ENCODE measurements at regions not wholly inside any gene's neighbourhood (a gene's known extent, or its start where the extent isn't known, plus 50 kb on each side); places are given as distances from the start of the nearest gene placed in this dataset.

DNA sequence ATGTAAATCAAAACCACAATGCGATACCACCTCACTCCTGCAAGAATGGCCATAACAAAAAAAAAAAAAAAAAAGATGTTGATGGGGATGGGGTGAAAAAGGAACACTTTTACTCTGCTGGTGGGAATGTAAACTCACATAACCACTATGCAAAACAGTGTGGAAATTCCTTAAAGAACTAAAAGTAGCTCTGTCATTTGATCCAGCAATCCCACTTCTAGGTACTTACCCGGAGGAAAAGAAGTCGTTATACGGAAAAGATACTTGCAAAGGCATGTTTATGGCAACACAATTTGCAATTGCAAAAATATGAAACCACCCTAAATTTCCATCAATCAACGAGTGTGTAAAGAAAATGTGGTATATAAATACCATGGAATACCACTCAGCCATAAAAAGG lies 205.0 kb downstream of the TENT4A start:
- H3K27me3 ChIP-seq (ENCODE audit: insufficient read depth, low read length): no peaks in the 10 kb centered on the region
- H3K36me3 Mint-ChIP-seq: no peaks in the 10 kb centered on the region
- H3K9me3 Mint-ChIP-seq: peaks cover 0 to 3% (median 0%) of the 10 kb centered on the region in 8 donors
- no peak overlapping the region for H3K27ac Mint-ChIP-seq
- no peaks in the 10 kb centered on the region for H3K9me3 ChIP-seq (ENCODE audit: control insufficient read depth in 1 of 2, low read length in 2 of 2)
- DNase-seq: no peak
- H3K27me3 Mint-ChIP-seq: peaks cover 0 to 6% of the 10 kb centered on the region in 2 donors
- ChIA-PET CTCF (ENCODE audit: partially characterized antibody) (no interaction called here), POLR2A (ENCODE audit: partially characterized antibody) (no interaction called here)
- H3K4me1 ChIP-seq (ENCODE audit: insufficient read depth, low read length): no peaks in the 10 kb centered on the region
- H3K4me1 Mint-ChIP-seq: no peaks in the 10 kb centered on the region
- H3K4me3 ChIP-seq (ENCODE audit: low read length in 2 of 2): no peak overlapping the region
- H3K4me3 Mint-ChIP-seq: no peak overlapping the region
- H3K36me3 ChIP-seq (ENCODE audit: insufficient read depth, low read length): no peaks in the 10 kb centered on the region
- no peak overlapping the region for H3K27ac ChIP-seq (ENCODE audit: low read depth, low read length)
- intact Hi-C loops (cut with micrococcal nuclease): no loop called here

DNA sequence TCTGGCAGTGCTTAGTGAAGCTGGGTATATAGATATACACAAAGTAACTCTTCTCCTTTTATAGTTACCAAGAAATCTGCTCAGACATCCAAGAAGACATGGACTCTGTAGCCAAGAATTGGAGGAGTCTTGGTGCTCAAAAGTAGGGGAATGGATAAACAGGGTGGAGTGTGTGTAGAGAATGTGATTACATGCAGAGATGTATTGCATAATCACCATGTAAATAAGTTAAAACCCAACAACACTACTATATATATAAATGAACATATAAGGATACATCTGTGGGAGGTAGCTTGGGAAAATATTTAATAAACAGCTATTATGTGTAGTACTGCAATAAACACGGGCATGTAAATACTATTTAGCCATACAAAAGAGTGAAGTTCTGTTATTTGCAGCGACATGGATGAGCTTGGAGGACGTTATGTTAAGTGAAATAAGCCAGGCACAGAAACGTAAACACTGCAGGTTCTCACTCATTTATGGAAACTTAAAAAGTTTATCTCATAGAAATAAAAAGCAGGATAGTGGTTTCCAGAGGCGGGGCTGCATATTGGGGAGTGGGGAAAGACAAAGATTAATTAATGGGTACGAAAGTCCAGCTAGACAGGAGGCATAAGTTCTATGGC lies 207.5 kb downstream of the TENT4A start:
- H3K9me3 ChIP-seq (ENCODE audit: control insufficient read depth in 1 of 2, low read length in 2 of 2): no peaks in the 10 kb centered on the region
- H3K27ac Mint-ChIP-seq: no peak overlapping the region
- H3K36me3 Mint-ChIP-seq: no peaks in the 10 kb centered on the region
- H3K4me1 Mint-ChIP-seq: peaks cover 0 to 2% (median 0%) of the 10 kb centered on the region in 4 donors
- H3K9me3 Mint-ChIP-seq: peaks cover 0 to 3% (median 0%) of the 10 kb centered on the region in 8 donors
- POLR2A ChIA-PET (ENCODE audit: partially characterized antibody): no interaction called here
- no peaks in the 10 kb centered on the region for H3K36me3 ChIP-seq (ENCODE audit: insufficient read depth, low read length)
- H3K4me3 Mint-ChIP-seq: no peak overlapping the region
- no peaks in the 10 kb centered on the region for H3K27me3 ChIP-seq (ENCODE audit: insufficient read depth, low read length)
- no peaks in the 10 kb centered on the region for H3K4me1 ChIP-seq (ENCODE audit: insufficient read depth, low read length)
- CTCF ChIA-PET (ENCODE audit: partially characterized antibody): no interaction called here
- H3K27me3 Mint-ChIP-seq: peaks cover 0 to 3% of the 10 kb centered on the region in 2 donors
- no peak for DNase-seq
- no peak overlapping the region for H3K4me3 ChIP-seq (ENCODE audit: low read length in 2 of 2)
- H3K27ac ChIP-seq (ENCODE audit: low read depth, low read length): no peak overlapping the region
- intact Hi-C loops (cut with micrococcal nuclease): no loop called here

DNA sequence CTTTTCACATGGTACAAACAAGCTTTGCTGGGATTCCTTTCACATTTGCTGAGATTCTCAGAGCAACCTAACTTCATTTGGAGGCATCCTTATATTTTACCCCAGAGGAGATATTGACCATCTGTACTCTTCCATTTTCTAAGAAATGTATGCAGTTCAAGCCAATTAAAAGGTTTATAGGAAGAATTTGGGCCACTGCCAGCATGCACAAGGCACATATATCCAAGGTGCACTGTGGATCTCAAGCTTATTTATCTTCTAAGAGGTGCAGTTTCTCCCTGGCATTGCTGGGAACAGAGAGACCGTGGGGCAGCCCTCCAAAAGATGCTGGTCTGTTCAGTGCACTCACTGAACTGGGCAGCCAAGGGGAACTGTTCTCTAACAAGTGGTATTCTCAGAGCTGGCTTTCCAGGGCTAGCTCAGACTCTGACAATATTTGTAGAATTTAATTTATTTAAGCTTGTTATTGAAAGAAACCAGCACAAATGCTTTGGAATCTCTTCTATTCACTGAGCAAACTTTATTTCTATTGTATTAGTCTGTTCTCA lies 213.3 kb downstream of the TENT4A start:
- Mint-ChIP-seq H3K27me3 (peaks cover 1 to 2% of the 10 kb centered on the region in 2 donors), H3K9me3 (peaks cover 0 to 3% (median 0%) of the 10 kb centered on the region in 8 donors), H3K4me1 (peaks cover 0 to 2% (median 0%) of the 10 kb centered on the region in 4 donors), H3K27ac (no peak overlapping the region), H3K36me3 (no peaks in the 10 kb centered on the region), H3K4me3 (no peak overlapping the region)
- ChIA-PET POLR2A (ENCODE audit: partially characterized antibody) (no interaction called here), CTCF (ENCODE audit: partially characterized antibody) (no interaction called here)
- Histone ChIP-seq H3K4me3 (ENCODE audit: low read length in 2 of 2) (no peak overlapping the region), H3K36me3 (ENCODE audit: insufficient read depth, low read length) (no peaks in the 10 kb centered on the region), H3K27me3 (ENCODE audit: insufficient read depth, low read length) (no peaks in the 10 kb centered on the region), H3K4me1 (ENCODE audit: insufficient read depth, low read length) (no peaks in the 10 kb centered on the region), H3K9me3 (ENCODE audit: control insufficient read depth in 1 of 2, low read length in 2 of 2) (no peaks in the 10 kb centered on the region), H3K27ac (ENCODE audit: low read depth, low read length) (no peak overlapping the region)
- intact Hi-C loops (cut with micrococcal nuclease): no loop called here
- DNase-seq: no peak

DNA sequence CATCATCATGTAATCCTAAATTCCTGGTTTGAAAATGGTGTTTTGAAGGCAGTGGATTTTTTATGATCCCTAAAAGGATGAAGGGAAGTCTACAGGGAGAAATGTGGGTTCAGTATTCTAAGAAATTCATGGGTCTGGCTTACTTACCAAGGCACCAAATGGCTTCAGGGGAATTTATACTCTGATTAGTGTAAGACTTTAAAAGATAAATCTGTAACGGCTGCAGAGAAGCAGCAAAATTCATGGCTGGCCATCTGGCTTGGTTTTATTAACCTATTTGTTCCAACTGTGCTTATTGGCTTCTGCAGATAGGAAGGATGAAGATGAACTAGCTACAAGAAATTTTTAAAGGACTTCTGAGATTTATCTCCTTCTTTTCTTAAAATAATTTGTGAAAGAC lies 222.8 kb downstream of the TENT4A start:
- no peak overlapping the region for H3K27ac Mint-ChIP-seq
- no peak overlapping the region for H3K4me3 Mint-ChIP-seq
- CTCF ChIA-PET (ENCODE audit: partially characterized antibody): no interaction called here
- intact Hi-C loops (cut with micrococcal nuclease): no loop called here
- no peaks in the 10 kb centered on the region for H3K27me3 ChIP-seq (ENCODE audit: insufficient read depth, low read length)
- H3K27ac ChIP-seq (ENCODE audit: low read depth, low read length): no peak overlapping the region
- peaks cover 0 to 2% (median 0%) of the 10 kb centered on the region in 8 donors for H3K9me3 Mint-ChIP-seq
- POLR2A ChIA-PET (ENCODE audit: partially characterized antibody): no interaction called here
- no peak overlapping the region for H3K4me3 ChIP-seq (ENCODE audit: low read length in 2 of 2)
- H3K4me1 ChIP-seq (ENCODE audit: insufficient read depth, low read length): no peaks in the 10 kb centered on the region
- H3K9me3 ChIP-seq (ENCODE audit: control insufficient read depth in 1 of 2, low read length in 2 of 2): no peaks in the 10 kb centered on the region
- DNase-seq: no peak
- H3K36me3 ChIP-seq (ENCODE audit: insufficient read depth, low read length): no peaks in the 10 kb centered on the region
- no peaks in the 10 kb centered on the region for H3K36me3 Mint-ChIP-seq
- no peaks in the 10 kb centered on the region for H3K4me1 Mint-ChIP-seq
- H3K27me3 Mint-ChIP-seq: peaks cover 7 to 13% of the 10 kb centered on the region in 2 donors

DNA sequence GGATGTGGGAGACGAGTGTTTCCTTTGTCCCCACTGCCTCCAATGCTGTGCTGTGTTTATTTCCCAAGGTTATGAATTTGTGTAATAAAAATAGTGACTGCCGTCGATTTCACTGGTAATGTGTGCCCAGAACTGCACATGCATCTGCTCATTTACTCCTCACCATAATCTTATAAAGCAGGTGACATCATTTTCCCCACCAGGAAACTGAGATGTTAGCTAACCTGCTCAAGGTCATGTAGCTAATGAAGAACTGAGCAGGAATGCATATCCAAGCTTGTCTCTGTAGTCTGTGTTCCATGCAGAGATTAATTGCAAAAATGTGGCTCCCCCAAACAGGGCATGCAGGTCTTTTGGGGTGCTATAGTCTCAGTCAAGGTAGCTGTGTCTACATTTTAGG lies 224.4 kb downstream of the TENT4A start:
- H3K9me3 ChIP-seq (ENCODE audit: control insufficient read depth in 1 of 2, low read length in 2 of 2): no peaks in the 10 kb centered on the region
- H3K4me1 ChIP-seq (ENCODE audit: insufficient read depth, low read length): no peaks in the 10 kb centered on the region
- no peak overlapping the region for H3K27ac ChIP-seq (ENCODE audit: low read depth, low read length)
- ChIA-PET CTCF (ENCODE audit: partially characterized antibody) (no interaction called here), POLR2A (ENCODE audit: partially characterized antibody) (no interaction called here)
- Mint-ChIP-seq H3K9me3 (peaks cover 0 to 2% (median 0%) of the 10 kb centered on the region in 8 donors), H3K27me3 (peaks cover 7 to 13% of the 10 kb centered on the region in 2 donors), H3K4me3 (no peak overlapping the region), H3K36me3 (no peaks in the 10 kb centered on the region), H3K27ac (no peak overlapping the region), H3K4me1 (no peaks in the 10 kb centered on the region)
- intact Hi-C loops (cut with micrococcal nuclease): no loop called here
- no peak for DNase-seq
- H3K27me3 ChIP-seq (ENCODE audit: insufficient read depth, low read length): no peaks in the 10 kb centered on the region
- H3K4me3 ChIP-seq (ENCODE audit: low read length in 2 of 2): no peak overlapping the region
- no peaks in the 10 kb centered on the region for H3K36me3 ChIP-seq (ENCODE audit: insufficient read depth, low read length)

DNA sequence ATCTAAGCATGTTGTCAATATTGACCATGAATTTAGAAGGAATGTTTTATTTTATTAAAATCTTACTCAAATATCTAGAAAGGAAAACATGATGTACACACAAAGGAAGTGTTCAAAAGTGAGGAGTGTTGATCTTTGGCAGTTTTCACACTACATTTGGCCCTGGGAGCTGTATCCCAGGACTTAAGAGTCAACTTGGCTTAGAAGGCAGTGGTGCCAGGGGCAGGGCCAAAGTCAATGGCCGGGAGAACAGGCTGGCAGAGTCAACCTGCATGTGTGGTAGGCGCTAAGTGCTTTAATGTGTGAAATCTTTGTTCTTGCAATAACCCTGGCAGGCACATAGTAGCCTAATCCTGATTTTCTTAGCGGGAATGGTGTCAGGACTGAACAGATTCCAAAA lies 228.4 kb downstream of the TENT4A start:
- ChIA-PET CTCF (ENCODE audit: partially characterized antibody) (no interaction called here), POLR2A (ENCODE audit: partially characterized antibody) (no interaction called here)
- no peaks in the 10 kb centered on the region for H3K9me3 ChIP-seq (ENCODE audit: control insufficient read depth in 1 of 2, low read length in 2 of 2)
- Mint-ChIP-seq H3K27me3 (peaks cover 3% of the 10 kb centered on the region in 2 donors), H3K36me3 (no peaks in the 10 kb centered on the region), H3K4me3 (no peak overlapping the region), H3K9me3 (peaks cover 0 to 3% (median 0%) of the 10 kb centered on the region in 8 donors), H3K4me1 (no peaks in the 10 kb centered on the region), H3K27ac (no peak overlapping the region)
- no peak overlapping the region for H3K27ac ChIP-seq (ENCODE audit: low read depth, low read length)
- no peaks in the 10 kb centered on the region for H3K36me3 ChIP-seq (ENCODE audit: insufficient read depth, low read length)
- no peaks in the 10 kb centered on the region for H3K4me1 ChIP-seq (ENCODE audit: insufficient read depth, low read length)
- H3K4me3 ChIP-seq (ENCODE audit: low read length in 2 of 2): no peak overlapping the region
- DNase-seq: no peak
- H3K27me3 ChIP-seq (ENCODE audit: insufficient read depth, low read length): no peaks in the 10 kb centered on the region
- intact Hi-C loops (cut with micrococcal nuclease): no loop called here

DNA sequence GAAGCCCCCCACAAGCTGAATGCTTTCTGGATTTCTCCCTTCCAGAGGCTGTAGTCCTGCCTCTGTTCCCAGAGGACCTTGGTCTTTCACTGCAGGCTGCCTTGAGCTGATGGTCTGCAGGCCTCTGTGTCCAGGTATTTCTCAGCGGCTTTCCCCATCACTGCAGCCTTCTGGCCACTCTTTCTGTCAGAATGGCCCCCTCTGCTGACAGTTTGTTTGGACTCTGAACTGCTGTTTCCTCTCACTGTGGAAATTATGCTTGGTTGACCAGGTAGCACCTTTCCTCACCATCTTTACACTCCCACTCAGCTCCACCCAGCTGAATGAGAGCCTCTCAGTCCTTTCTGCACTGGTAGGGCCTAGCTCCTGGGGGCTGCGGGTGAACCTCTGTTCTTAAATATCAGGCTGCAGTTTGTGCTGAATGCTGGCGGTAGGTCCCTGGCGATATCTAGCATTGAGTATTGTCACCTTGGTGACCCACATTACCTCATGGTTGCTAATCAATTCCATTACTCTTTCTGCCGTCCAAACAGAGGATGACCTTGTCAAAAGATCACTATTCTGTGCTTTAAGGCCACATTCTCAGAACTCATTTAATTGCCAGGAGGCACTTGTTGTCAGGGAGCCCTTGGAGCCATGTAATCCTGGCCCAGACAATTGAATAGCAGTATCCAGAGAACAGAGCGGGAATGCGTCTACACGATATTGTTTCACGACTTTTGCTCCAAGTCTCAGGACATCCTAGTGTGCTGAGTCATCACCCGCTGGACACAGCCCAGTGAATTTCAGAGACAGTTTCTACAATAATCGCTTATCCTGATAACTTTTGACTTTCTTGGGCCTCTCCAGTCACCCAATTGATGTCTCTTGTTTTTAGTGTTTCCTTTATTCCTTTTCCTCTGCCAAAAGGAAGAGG lies 230.2 kb downstream of the TENT4A start:
- ChIA-PET CTCF (ENCODE audit: partially characterized antibody) (no interaction called here), POLR2A (ENCODE audit: partially characterized antibody) (no interaction called here)
- Mint-ChIP-seq H3K4me1 (no peaks in the 10 kb centered on the region), H3K9me3 (peaks cover 0 to 3% (median 0%) of the 10 kb centered on the region in 8 donors), H3K36me3 (no peaks in the 10 kb centered on the region), H3K4me3 (no peak overlapping the region), H3K27me3 (peaks cover 0 to 7% of the 10 kb centered on the region in 2 donors), H3K27ac (no peak overlapping the region)
- H3K36me3 ChIP-seq (ENCODE audit: insufficient read depth, low read length): no peaks in the 10 kb centered on the region
- intact Hi-C loops (cut with micrococcal nuclease): no loop called here
- H3K27ac ChIP-seq (ENCODE audit: low read depth, low read length): no peak overlapping the region
- H3K9me3 ChIP-seq (ENCODE audit: control insufficient read depth in 1 of 2, low read length in 2 of 2): no peaks in the 10 kb centered on the region
- no peaks in the 10 kb centered on the region for H3K4me1 ChIP-seq (ENCODE audit: insufficient read depth, low read length)
- no peak for DNase-seq
- H3K27me3 ChIP-seq (ENCODE audit: insufficient read depth, low read length): no peaks in the 10 kb centered on the region
- H3K4me3 ChIP-seq (ENCODE audit: low read length in 2 of 2): no peak overlapping the region
